Cardiac fibroblast (primary cell): ENCODE measurements at regions not wholly inside any gene's neighbourhood (a gene's known extent, or its start where the extent isn't known, plus 50 kb on each side); places are given as distances from the start of the nearest gene placed in this dataset.

Experiments
- DNase-seq, 2 donors: peaks; one replicate each; pipeline versions ENCODE4 v3.0.0 to v3.0.0-alpha.2; 2010; ENCODE audit warnings: low read depth in 2 of 2
- H3K4me3 ChIP-seq, 2 donors: replicated peaks in 1 of 2; 1 replicate in 1 of 2; 2 replicates in 1 of 2; pipeline ENCODE4 v1.5.1; 2011; ENCODE audit warnings: low read depth in 2 of 2, low read length in 2 of 2, mild to moderate bottlenecking in 2 of 2, moderate library complexity in 1 of 2
- TF ChIP-seq, protein P1 (sequence below): IDR thresholded peaks from one replicate; pipeline ENCODE4 v1.5.1; 2011; ENCODE audit warnings: low read depth, mild to moderate bottlenecking, low read length, inconsistent platforms

GRCh38 chr2:151111599-151112278, 149.9 kb downstream of the RBM43 start:
- no peak overlapping the region for H3K4me3 ChIP-seq
- DNase-seq, result peak; percentile 33 to 82
- TF ChIP-seq, protein P1, sequence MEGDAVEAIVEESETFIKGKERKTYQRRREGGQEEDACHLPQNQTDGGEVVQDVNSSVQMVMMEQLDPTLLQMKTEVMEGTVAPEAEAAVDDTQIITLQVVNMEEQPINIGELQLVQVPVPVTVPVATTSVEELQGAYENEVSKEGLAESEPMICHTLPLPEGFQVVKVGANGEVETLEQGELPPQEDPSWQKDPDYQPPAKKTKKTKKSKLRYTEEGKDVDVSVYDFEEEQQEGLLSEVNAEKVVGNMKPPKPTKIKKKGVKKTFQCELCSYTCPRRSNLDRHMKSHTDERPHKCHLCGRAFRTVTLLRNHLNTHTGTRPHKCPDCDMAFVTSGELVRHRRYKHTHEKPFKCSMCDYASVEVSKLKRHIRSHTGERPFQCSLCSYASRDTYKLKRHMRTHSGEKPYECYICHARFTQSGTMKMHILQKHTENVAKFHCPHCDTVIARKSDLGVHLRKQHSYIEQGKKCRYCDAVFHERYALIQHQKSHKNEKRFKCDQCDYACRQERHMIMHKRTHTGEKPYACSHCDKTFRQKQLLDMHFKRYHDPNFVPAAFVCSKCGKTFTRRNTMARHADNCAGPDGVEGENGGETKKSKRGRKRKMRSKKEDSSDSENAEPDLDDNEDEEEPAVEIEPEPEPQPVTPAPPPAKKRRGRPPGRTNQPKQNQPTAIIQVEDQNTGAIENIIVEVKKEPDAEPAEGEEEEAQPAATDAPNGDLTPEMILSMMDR, result no peak

DNA sequence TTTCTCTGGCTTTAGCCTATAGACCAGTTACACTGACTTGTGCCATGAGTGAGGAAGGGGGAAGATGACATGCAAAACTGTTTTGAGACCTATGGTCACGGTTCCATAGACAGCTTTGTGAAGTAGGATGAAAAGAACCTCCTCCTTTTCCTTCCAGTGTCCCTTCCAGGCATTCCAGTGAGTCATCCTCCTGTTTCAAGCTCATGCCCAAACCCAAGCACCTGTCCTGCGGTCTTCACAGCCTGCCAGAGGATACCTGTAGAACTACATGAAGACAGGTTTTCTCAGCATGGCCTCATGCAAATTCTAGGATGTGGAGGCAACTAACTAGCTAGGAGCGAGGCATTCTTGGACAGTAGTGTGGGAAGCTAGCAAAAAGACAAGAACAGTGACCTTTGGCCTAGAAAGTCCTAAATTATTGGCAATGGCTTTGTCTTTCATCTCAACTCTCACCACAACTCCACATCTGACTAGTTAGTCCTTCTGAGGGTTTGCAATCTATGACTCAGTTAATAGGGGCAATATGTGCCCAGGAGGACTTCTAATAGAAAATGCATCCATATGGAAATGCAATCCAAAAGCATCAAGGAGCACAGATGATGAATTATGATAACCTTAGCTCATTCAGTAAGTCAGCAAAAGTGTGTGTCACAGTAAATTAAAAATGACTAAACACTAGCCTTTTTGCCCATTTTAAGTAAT, 154.7 kb downstream of the RBM43 start:
- no peak for DNase-seq
- H3K4me3 ChIP-seq, result no peak overlapping the region
- TF ChIP-seq, protein P1, result no peak

DNA sequence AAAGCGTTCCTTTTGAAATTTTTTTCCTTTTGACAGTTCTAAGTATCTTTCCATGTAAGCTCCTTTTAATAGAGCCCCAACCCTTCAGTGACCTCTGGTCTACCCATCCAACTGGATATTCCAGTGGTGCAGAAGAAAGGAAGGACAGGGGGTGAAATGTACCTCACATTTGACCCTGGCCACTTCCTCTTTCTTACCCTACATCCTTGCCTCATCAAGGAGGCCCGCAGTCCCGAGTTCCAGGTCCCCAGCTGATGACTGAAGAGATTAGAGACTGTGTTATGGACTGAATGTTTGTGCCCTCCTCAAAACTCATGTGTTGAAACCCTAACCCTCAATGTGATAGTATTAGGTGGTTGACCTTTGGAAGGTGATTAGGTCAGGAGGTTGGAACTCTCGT, 158.1 kb downstream of the RBM43 start:
- H3K4me3 ChIP-seq, result no peak overlapping the region
- TF ChIP-seq, protein P1, result no peak
- DNase-seq, result no peak

- no peak for DNase-seq
- TF ChIP-seq, protein P1, result no peak
- H3K4me3 ChIP-seq, result no peak overlapping the region
These were observed 159.4 kb downstream of the RBM43 start for GRCh38 chr2:151102226-151102625.

- TF ChIP-seq, protein P1, result no peak
- no peak for DNase-seq
- no peak overlapping the region for H3K4me3 ChIP-seq
These were observed 162.8 kb downstream of the RBM43 start for GRCh38 chr2:151098841-151099240.

- no peak overlapping the region for H3K4me3 ChIP-seq
- peak in 1 of 2 donors; percentile 50 for DNase-seq
- TF ChIP-seq, protein P1, result no peak
These were observed 163.8 kb downstream of the RBM43 start for GRCh38 chr2:151097895-151098294.

DNA sequence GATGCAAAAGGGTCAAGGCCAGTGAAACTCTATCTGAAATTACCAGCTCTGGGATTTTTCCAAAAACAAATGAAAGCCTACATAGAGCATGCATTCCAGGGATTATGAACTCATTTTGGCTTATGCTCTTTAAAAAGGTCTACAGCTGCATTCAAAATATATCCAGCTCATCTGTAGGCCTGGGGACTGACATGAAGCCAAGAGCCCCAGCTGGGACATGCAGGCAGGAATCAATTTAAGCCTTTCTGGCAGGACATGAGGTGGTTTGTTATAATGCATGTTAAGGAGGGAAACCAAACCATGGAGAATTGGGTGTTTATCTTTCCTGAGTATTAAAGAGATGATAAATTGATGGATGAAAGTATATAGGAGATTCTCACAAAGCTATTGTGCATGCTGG, 164.5 kb downstream of the RBM43 start:
- DNase-seq, result no peak
- TF ChIP-seq, protein P1, result no peak
- no peak overlapping the region for H3K4me3 ChIP-seq
